Left lung (tissue), 4 donors: ENCODE measurements at regions not wholly inside any gene's neighbourhood (a gene's known extent, or its start where the extent isn't known, plus 50 kb on each side); places are given as distances from the start of the nearest gene placed in this dataset.
"Not testable (repeated sequence)": the region's sequence is repeated elsewhere in the genome, so short reads cannot be mapped to it uniquely, and the experiment has no call there.

Experiments used
- ATAC-seq: fragments of 200-7000 bp; cut with Tn5 transposase; one replicate; pipeline ENCODE4 v1.9.1; 2020; ENCODE audit warnings: moderate library complexity
- DNase-seq, 4 donors: peaks; one replicate each; pipeline ENCODE4 v3.0.0-alpha.2; 2013 to 2020
- H3K27ac ChIP-seq, 2 donors: fragments of 200-600 bp; sonication (generic) in 1 of 2; one replicate each; pipeline versions ENCODE4 v1.5.0 to v1.8.0; 2020 to 2021
- H3K27me3 ChIP-seq, 2 donors: fragments of 200-600 bp; sonication (generic) in 1 of 2; one replicate each; pipeline versions ENCODE4 v1.5.0 to v1.8.0; 2020 to 2021
- H3K36me3 ChIP-seq, 2 donors: fragments of 200-600 bp; sonication (generic) in 1 of 2; one replicate each; pipeline versions ENCODE4 v1.5.0 to v1.8.0; 2020 to 2021
- H3K4me1 ChIP-seq, 2 donors: fragments of 200-600 bp; one replicate each; pipeline ENCODE4 v1.8.0; 2021
- H3K4me3 ChIP-seq, 2 donors: fragments of 200-600 bp; sonication (generic) in 1 of 2; one replicate each; pipeline versions ENCODE4 v1.5.0 to v1.8.0; 2020 to 2021; ENCODE audit warnings: mild to moderate bottlenecking in 1 of 2
- H3K9me3 ChIP-seq, 2 donors: fragments of 200-600 bp; sonication (generic) in 1 of 2; one replicate each; pipeline versions ENCODE4 v1.5.0 to v1.8.0; 2020 to 2021
- intact Hi-C, 2 donors: fragments of 100-400 bp; cut with DNase I; formaldehyde crosslinking; loops; one replicate each; pipeline versions ENCODE4 v1.11.2 to v1.14.2; 2022
- TF ChIP-seq, protein P1 (sequence below), 2 donors: fragments of 200-600 bp; sonication (generic) in 1 of 2; IDR thresholded peaks; one replicate each; pipeline versions ENCODE4 v1.5.0 to v1.8.0; 2021; ENCODE audit warnings: antibody characterized with exemption in 2 of 2
- donor health status: DM: no; HTN: yes; CAD: no.
- donor health status: DM: no; HTN: no; CAD: no.

DNA sequence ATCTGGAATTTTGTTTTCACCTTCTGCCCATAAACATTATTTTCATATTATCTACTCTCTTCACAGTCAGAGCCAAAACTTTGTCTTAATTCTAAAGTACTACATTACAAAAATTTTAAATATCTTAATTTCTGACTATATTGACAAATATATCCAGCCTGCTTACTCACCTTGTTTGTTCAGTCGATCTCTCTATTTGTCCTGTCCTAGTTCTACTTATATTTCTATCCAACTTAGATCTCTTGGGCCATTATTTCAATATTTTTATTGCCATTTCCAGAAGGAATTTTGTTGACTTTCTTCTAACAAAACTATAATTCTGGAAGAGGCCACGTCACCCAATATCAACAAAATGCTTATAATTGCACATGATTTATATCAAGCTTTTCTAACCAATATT, 652.8 kb upstream of the CTNND2 start:
- TF ChIP-seq, protein P1, sequence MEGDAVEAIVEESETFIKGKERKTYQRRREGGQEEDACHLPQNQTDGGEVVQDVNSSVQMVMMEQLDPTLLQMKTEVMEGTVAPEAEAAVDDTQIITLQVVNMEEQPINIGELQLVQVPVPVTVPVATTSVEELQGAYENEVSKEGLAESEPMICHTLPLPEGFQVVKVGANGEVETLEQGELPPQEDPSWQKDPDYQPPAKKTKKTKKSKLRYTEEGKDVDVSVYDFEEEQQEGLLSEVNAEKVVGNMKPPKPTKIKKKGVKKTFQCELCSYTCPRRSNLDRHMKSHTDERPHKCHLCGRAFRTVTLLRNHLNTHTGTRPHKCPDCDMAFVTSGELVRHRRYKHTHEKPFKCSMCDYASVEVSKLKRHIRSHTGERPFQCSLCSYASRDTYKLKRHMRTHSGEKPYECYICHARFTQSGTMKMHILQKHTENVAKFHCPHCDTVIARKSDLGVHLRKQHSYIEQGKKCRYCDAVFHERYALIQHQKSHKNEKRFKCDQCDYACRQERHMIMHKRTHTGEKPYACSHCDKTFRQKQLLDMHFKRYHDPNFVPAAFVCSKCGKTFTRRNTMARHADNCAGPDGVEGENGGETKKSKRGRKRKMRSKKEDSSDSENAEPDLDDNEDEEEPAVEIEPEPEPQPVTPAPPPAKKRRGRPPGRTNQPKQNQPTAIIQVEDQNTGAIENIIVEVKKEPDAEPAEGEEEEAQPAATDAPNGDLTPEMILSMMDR (IDR thresholded peaks at IDR 0.05): no peak
- DNase-seq (no peak), ATAC-seq (no peak)
- intact Hi-C loops: no loop called here
- Histone ChIP-seq H3K36me3 (no peaks in the 10 kb centered on the region), H3K27me3 (no peaks in the 10 kb centered on the region), H3K4me3 (no peak overlapping the region), H3K4me1 (no peaks in the 10 kb centered on the region), H3K9me3 (no peaks in the 10 kb centered on the region), H3K27ac (no peak overlapping the region)

DNA sequence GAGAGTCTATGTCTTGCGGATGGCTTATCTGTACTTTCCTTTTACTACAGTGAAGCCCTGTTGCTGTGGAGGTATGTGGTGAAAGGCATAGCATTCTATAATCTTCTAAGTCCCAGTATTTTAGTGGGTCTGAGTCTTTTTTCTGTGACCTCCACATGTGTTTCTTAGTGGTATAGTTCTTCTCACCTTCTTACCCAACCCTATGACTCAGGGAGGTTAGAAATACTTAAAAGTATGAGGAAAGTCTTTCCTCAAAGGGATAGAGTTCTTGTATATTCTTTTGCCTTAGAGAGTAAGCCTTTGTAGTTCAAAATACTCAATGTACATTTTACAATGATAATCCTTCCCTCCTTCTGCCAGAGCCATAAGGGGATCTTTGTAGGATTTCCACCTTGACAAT, 621.9 kb upstream of the CTNND2 start:
- no peak for ATAC-seq
- intact Hi-C loops: no loop called here

DNA sequence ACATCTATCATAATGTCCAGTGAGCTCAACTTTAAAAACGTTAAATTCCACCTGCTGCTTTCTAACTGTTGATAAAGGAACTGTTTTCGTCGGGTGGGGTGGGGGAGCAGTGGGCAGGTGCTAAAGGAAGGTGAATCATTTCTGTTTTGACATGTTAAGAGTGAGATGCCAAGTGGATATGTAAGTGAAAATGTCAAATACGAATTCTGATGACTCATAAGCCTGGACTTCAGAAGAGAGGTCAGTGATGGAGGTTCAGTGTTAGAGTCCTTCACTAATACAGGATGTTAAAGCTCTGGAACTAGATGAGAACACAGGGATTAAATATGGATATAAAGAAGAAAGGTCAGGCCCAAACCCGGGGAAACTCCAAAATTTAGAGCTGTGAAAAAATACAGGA, 617.9 kb upstream of the CTNND2 start:
- ATAC-seq (no peak), DNase-seq (no peak)
- TF ChIP-seq, protein P1 (IDR thresholded peaks at IDR 0.05): no peak
- no peak overlapping the region for H3K27ac ChIP-seq
- intact Hi-C loops: no loop called here
- no peaks in the 10 kb centered on the region for H3K4me1 ChIP-seq
- H3K4me3 ChIP-seq: no peak overlapping the region
- H3K27me3 ChIP-seq: no peaks in the 10 kb centered on the region
- peaks cover 0 to 13% of the 10 kb centered on the region in 2 donors for H3K9me3 ChIP-seq
- H3K36me3 ChIP-seq: no peaks in the 10 kb centered on the region

More for the DNA sequence above, 621.9 kb upstream of the CTNND2 start:
- DNase-seq: no peak
- Histone ChIP-seq H3K4me3 (no peak overlapping the region), H3K27ac (no peak overlapping the region), H3K4me1 (no peaks in the 10 kb centered on the region), H3K9me3 (no peaks in the 10 kb centered on the region), H3K36me3 (no peaks in the 10 kb centered on the region), H3K27me3 (no peaks in the 10 kb centered on the region)
- TF ChIP-seq, protein P1 (IDR thresholded peaks at IDR 0.05): no peak

DNA sequence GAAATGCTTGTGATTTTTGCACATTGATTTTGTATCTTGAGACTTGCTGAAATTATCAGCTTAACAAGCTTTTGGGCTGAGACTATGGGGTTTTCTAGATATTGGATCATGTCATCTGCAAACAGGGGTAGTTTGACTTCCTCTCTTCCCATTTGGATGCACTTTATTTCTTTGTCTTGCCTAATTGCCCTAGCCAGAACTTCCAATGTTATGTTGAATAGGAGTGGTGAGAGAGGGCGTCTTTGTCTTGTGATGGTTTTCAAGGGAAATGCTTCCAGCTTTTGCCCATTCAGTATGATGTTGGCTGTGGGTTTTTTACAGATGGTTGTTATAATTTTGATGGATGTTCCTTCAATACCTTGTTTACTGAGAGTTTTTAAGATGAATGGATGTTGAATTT, 600.7 kb upstream of the CTNND2 start:
- H3K36me3 ChIP-seq, H3K4me3 ChIP-seq, H3K4me1 ChIP-seq, intact Hi-C loops, H3K27me3 ChIP-seq, H3K27ac ChIP-seq, ATAC-seq, DNase-seq: not testable (repeated sequence)
- H3K9me3 ChIP-seq: peaks cover 0 to 33% of the 10 kb centered on the region in 2 donors

DNA sequence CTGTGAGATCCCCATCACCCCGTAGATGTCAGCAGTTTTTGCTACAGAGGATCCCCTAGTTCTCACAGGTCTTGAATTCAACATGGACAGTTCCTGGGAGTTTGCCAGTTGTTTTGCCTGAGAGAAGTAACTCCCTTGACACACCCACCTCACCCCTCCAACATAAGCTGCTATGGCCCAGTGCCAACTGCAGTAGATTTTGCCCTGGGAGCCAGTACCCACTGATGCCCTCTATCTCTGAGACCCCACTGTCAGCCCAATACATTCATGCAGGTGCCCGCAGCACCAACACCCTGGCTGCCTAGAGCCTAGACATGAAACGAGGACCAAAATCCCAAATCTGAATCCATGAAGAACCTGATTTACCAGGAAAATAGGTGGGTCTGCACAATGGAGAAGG, 583.9 kb upstream of the CTNND2 start:
- Histone ChIP-seq H3K27ac (no peak overlapping the region), H3K4me1 (no peaks in the 10 kb centered on the region), H3K9me3 (peaks cover 0 to 26% of the 10 kb centered on the region in 2 donors), H3K27me3 (no peaks in the 10 kb centered on the region), H3K4me3 (no peak overlapping the region), H3K36me3 (no peaks in the 10 kb centered on the region)
- DNase-seq: no peak
- TF ChIP-seq, protein P1 (IDR thresholded peaks at IDR 0.05): no peak
- intact Hi-C loops: no loop called here
- ATAC-seq: no peak

DNA sequence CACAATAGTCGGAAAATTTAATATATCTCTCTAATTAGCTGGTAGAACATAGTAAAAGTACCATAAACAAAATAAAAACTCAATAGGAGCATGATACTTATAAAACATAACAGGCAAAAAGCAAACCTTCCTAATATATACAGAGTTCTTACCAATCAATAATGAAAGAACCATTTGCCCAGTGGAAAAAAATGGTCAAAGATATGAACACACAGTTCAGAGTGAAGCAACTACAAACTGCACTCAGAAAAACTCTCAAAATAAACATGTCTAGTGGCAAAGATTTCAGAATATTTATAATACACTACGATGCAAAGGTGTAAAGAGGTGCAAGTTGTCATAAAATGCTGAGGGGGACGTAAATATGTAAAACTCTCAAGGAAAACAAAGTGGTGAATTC, 576.2 kb upstream of the CTNND2 start:
- H3K4me3 ChIP-seq: no peak overlapping the region
- H3K36me3 ChIP-seq: no peaks in the 10 kb centered on the region
- intact Hi-C loops: no loop called here
- DNase-seq: no peak
- no peak overlapping the region for H3K27ac ChIP-seq
- no peaks in the 10 kb centered on the region for H3K27me3 ChIP-seq
- TF ChIP-seq, protein P1 (IDR thresholded peaks at IDR 0.05): no peak
- H3K9me3 ChIP-seq: peaks cover 0 to 14% of the 10 kb centered on the region in 2 donors
- no peak for ATAC-seq
- H3K4me1 ChIP-seq: no peaks in the 10 kb centered on the region
